ENCODE measurements at regions not wholly inside any gene's neighbourhood (a gene's known extent, or its start where the extent isn't known, plus 50 kb on each side); places are given as distances from the start of the nearest gene placed in this dataset.
A peak's percentile ranks its signal among the peaks of the same experiment; 100 is the strongest.

GRCh38 chr15:70512772-70513362 is 250.5 kb downstream of the UACA start:
- in situ Hi-C loops (cut with MboI): no loop called here
- POLR2A ChIA-PET: no interaction called here
- RAD21 ChIA-PET (ENCODE audit: unreplicated experiment): interaction anchor here (0.7 to 1.8 kb wide), 3 partner anchors 21 to 46 kb away, joined by 3 to 6 read pairs (median 4); no protein-coding TSS in a partner anchor
- Histone ChIP-seq H3K4me2 (ENCODE audit: control insufficient read depth, insufficient read depth) (no peak overlapping the region), H3K9ac (ENCODE audit: control insufficient read depth, insufficient read depth, low read length) (no peak overlapping the region), H3K79me2 (ENCODE audit: control insufficient read depth, insufficient read depth, low read length) (no peaks in the 10 kb centered on the region), H2AFZ (ENCODE audit: control insufficient read depth, low read depth, low read length) (no peak overlapping the region), H3K9me3 (replicated peaks; ENCODE audit: control insufficient read depth, insufficient read depth, low read length) (peaks cover 13% of the 10 kb centered on the region; the same call in 2 of the 3 replicates), H3K4me1 (ENCODE audit: control insufficient read depth, insufficient read depth, low read length) (peaks cover 15% of the 10 kb centered on the region), H4K20me1 (ENCODE audit: control insufficient read depth, insufficient read depth) (no peaks in the 10 kb centered on the region), H3K36me3 (ENCODE audit: control insufficient read depth in 2 of 2, insufficient read depth in 2 of 2, low read length in 1 of 2) (no peaks in the 10 kb centered on the region), H3K4me3 (no peak overlapping the region), H3K27me3 (replicated peaks in 1 of 2; ENCODE audit: control insufficient read depth in 2 of 2, insufficient read depth in 2 of 2, low read length in 1 of 2) (no peaks in the 10 kb centered on the region; a peak in 1 of 4 replicates), H3K27ac (ENCODE audit: control insufficient read depth, insufficient read depth) (no peak overlapping the region)
- SMC1A ChIA-PET (ENCODE audit: uncharacterized antibody, unreplicated experiment): interaction anchor here (1.2 to 2.5 kb wide), 4 partner anchors 13 to 27 kb away, joined by 4 to 9 read pairs (median 6); no protein-coding TSS in a partner anchor
- intact Hi-C loops (cut with micrococcal nuclease; ENCODE audit: unreplicated experiment): loop anchor here (1.0 to 5.0 kb wide), 2 partner anchors 50 to 1036 kb away; no protein-coding TSS in a partner anchor
- ATAC-seq (peak; percentile 99), DNase-seq (ENCODE audit: low read depth, low spot score) (no peak), FAIRE-seq (peak; percentile 64)
- WGBS (ENCODE audit: insufficient coverage, insufficient replicate concordance, low lambda C conversion rate, missing lambda C conversion rate): 24% methylated on average over 8 of the region's 8 CpGs
- BruUV-seq (replicated peaks): no TSS peak
- CTCF ChIA-PET: interaction anchor here (0.6 to 3.4 kb wide), 12 partner anchors 9 to 536 kb away, joined by 3 to 18 read pairs (median 5); no protein-coding TSS in a partner anchor
- peak; percentile 14; the same call in 1 of the 2 replicates for TF ChIP-seq RUNX3 (IDR thresholded peaks at IDR 0.05; ENCODE audit: low read length)
- TF ChIP-seq MXI1 (IDR thresholded peaks at IDR 0.05; ENCODE audit: low read depth, low read length): no peak
- peak; percentile 15; the same call in 1 of the 2 replicates for TF ChIP-seq ATF3 (IDR thresholded peaks at IDR 0.05; ENCODE audit: borderline replicate concordance, extremely low read depth, low read depth, low read length)
- TF ChIP-seq MEF2A (IDR thresholded peaks at IDR 0.05; ENCODE audit: insufficient read depth, low read depth, low read length): no peak
- peak; percentile 52; the same call in 1 of the 2 replicates for TF ChIP-seq CBX5 (IDR thresholded peaks at IDR 0.05; ENCODE audit: low read depth)
- TF ChIP-seq BCL11A (IDR thresholded peaks at IDR 0.05; ENCODE audit: low read depth, low read length): no peak
- no peak for TF ChIP-seq ZZZ3 (IDR thresholded peaks at IDR 0.05; ENCODE audit: control insufficient read depth, insufficient read length, low read depth)
- TF ChIP-seq NFIC (IDR thresholded peaks at IDR 0.05; ENCODE audit: low read depth, low read length): no peak
- no peak for TF ChIP-seq SREBF2 (IDR thresholded peaks at IDR 0.05; ENCODE audit: low read length)
- TF ChIP-seq CTCF (IDR thresholded peaks at IDR 0.05 in 2 of 3, conservative IDR thresholded peaks at IDR 0.05 in 1 of 3; ENCODE audit: control insufficient read depth in 2 of 3, extremely low read depth in 1 of 3, insufficient read depth in 1 of 3, low read depth in 3 of 3, low read length in 3 of 3): peak; percentile 96 to 99 (median 98); a peak in 5 of 6 replicates
- TF ChIP-seq YY1 (IDR thresholded peaks at IDR 0.05; ENCODE audit: low read depth, low read length): peak; percentile 77; the same call in 1 of the 2 replicates
- TF ChIP-seq POU2F2 (IDR thresholded peaks at IDR 0.05; ENCODE audit: borderline replicate concordance, low read depth, low read length): no peak
- no peak for TF ChIP-seq SMAD5 (IDR thresholded peaks at IDR 0.05; ENCODE audit: low read depth)
- no peak for TF ChIP-seq SP1 (IDR thresholded peaks at IDR 0.05; ENCODE audit: low read depth, low read length)
- TF ChIP-seq SUZ12 (IDR thresholded peaks at IDR 0.05; ENCODE audit: unreplicated experiment): no peak
- peak; percentile 92 for TF ChIP-seq SMC3 (IDR thresholded peaks at IDR 0.05; ENCODE audit: borderline replicate concordance, low read length)
- peak; percentile 90 for TF ChIP-seq RAD21 (IDR thresholded peaks at IDR 0.05; ENCODE audit: insufficient read depth, low read depth, low read length)
